Aorta (tissue), 5 donors: ENCODE measurements at regions not wholly inside any gene's neighbourhood (a gene's known extent, or its start where the extent isn't known, plus 50 kb on each side); places are given as distances from the start of the nearest gene placed in this dataset.
A peak's percentile ranks its signal among the peaks of the same experiment; 100 is the strongest.

ENCODE experiments used
- ATAC-seq: fragments of 200-7000 bp; cut with Tn5 transposase; one replicate; pipeline ENCODE4 v1.9.1; 2022; ENCODE audit warnings: moderate library complexity; ENCODE audit not compliant: low FRiP score
- DNase-seq, 2 donors: peaks; one replicate each; pipeline ENCODE4 v3.0.0-alpha.2; 2020
- H3K27ac ChIP-seq, 2 donors: one replicate each; pipeline ENCODE4 v1.5.1; 2013; ENCODE audit warnings: low read length in 2 of 2, mild to moderate bottlenecking in 2 of 2, moderate library complexity in 2 of 2, control low read depth in 1 of 2, inconsistent platforms in 1 of 2, low read depth in 1 of 2
- H3K27me3 ChIP-seq, 2 donors: one replicate each; pipeline ENCODE4 v1.6.1; 2013; ENCODE audit warnings: control low read depth in 1 of 2, low read length in 1 of 2, mild to moderate bottlenecking in 1 of 2, moderate library complexity in 1 of 2; ENCODE audit not compliant: insufficient read depth in 2 of 2, control insufficient read depth in 1 of 2
- H3K36me3 ChIP-seq, 2 donors: one replicate each; pipeline ENCODE4 v1.6.1; 2013; ENCODE audit warnings: control low read depth in 1 of 2, low read length in 1 of 2, mild to moderate bottlenecking in 1 of 2; ENCODE audit not compliant: insufficient read depth in 2 of 2, control insufficient read depth in 1 of 2
- H3K4me1 ChIP-seq, 2 donors: one replicate each; pipeline ENCODE4 v1.6.1; 2013; ENCODE audit warnings: low read length in 2 of 2, control low read depth in 1 of 2, mild to moderate bottlenecking in 1 of 2, moderate library complexity in 1 of 2; ENCODE audit not compliant: insufficient read depth in 2 of 2, control insufficient read depth in 1 of 2
- H3K4me3 ChIP-seq, 2 donors: one replicate each; pipeline ENCODE4 v1.5.1; 2013; ENCODE audit warnings: low read length in 2 of 2, control low read depth in 1 of 2, mild to moderate bottlenecking in 1 of 2
- H3K9me3 ChIP-seq: one replicate; pipeline ENCODE4 v1.6.1; 2013; ENCODE audit warnings: mild to moderate bottlenecking, low read length; ENCODE audit not compliant: control insufficient read depth
- WGBS, 2 donors: extraction: QIAGEN DNeasy Blood & Tissue Kit; methylation state at CpG; one replicate each; pipeline ENCODE4 v1.1.7; 2013; 5-methylcytosine and 5-hydroxymethylcytosine counted together
- intact Hi-C, 2 donors: fragments of 100-400 bp; cut with DNase I; formaldehyde crosslinking; loops; one replicate each; pipeline versions ENCODE4 v1.14.2 to v1.15.0; 2022
- donor health status: healthy with polysubstance abuse.
- donor health status: Bipolar disorder and iron deficiency.
- donor health status: DM: no; HTN: no; CAD: no.
- donor health status: DM: no; HTN: no; CAD: no.
- donor health status: DM: yes; HTN: yes; CAD: no.

DNA sequence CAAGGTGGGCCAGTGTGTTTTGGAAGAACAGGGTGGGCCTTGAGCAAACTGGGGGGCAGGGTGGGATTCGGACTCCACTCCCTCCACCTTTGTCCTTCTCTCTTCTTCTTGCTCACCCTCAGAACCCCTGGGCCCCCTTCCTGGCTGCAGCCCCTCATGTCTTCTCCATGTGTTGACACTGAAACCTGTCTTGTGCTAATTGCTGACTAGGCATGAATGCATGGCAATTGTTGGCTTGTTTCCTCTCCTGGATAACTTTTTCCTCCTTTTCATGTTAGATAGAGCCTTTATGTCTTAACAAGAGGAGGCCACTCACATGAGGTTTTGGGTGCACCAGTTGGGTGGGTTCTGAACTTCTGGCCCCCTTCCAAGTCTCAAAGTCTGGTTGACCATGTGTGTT, 181.6 kb upstream of the MKI67 start:
- Histone ChIP-seq H3K27ac (no peak overlapping the region), H3K9me3 (no peaks in the 10 kb centered on the region), H3K27me3 (no peaks in the 10 kb centered on the region), H3K4me1 (no peaks in the 10 kb centered on the region), H3K4me3 (no peak overlapping the region), H3K36me3 (no peaks in the 10 kb centered on the region)
- no peak for DNase-seq
- no peak for ATAC-seq
- intact Hi-C loops, result no loop called here
- WGBS, 2 donors, result 95% methylated on average over 1 of the region's 1 CpG

DNA sequence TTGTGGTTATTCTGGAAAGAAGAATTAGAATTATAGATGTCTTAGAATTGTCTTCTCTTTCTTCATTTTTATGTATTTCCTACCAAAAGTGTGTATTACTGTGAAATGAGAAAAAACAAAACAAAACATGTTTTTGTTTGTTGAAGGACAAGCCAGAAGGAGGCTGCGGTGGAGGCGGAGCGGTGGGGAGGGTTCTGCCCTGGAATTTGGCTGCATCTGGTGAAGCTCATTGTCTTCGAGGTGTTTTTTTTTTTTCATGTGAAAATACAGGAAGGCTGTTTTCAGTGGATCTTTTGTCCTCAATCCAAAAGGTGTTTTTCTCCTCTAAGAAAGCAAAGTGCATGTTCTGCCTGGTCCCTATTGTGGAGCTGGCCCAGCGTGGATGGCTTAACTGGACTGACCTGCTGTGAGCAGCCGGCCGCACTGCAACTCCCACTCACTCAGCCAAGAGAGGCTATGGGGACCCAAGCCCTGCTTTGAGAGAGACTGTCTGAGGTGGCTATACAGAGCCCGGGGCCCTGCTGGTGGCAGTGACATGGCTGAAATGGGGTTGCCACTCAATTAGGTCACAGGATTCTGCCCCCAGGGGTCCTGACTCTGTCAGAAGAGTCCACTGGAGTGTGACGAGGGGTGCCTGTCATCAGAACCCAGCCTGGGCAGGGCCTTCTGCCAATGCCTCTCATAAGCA, 184.9 kb upstream of the MKI67 start:
- ATAC-seq (no peak), DNase-seq (no peak)

GRCh38 chr10:128312250-128312649, 186.0 kb upstream of the MKI67 start:
- Histone ChIP-seq H3K27ac (no peak overlapping the region), H3K36me3 (no peaks in the 10 kb centered on the region), H3K9me3 (no peaks in the 10 kb centered on the region), H3K4me1 (no peaks in the 10 kb centered on the region), H3K27me3 (no peaks in the 10 kb centered on the region), H3K4me3 (no peak overlapping the region)
- ATAC-seq (no peak), DNase-seq (no peak)
- WGBS, 2 donors, result 92% methylated on average over 7 of the region's 7 CpGs
- intact Hi-C loops, result no loop called here

More for the DNA sequence above, 184.9 kb upstream of the MKI67 start:
- Histone ChIP-seq H3K27ac (no peak overlapping the region), H3K36me3 (no peaks in the 10 kb centered on the region), H3K27me3 (no peaks in the 10 kb centered on the region), H3K4me1 (no peaks in the 10 kb centered on the region), H3K4me3 (no peak overlapping the region), H3K9me3 (no peaks in the 10 kb centered on the region)
- 82 to 86% methylated on average over 9 of the region's 9 CpGs for WGBS, 2 donors
- intact Hi-C loops, result no loop called here

DNA sequence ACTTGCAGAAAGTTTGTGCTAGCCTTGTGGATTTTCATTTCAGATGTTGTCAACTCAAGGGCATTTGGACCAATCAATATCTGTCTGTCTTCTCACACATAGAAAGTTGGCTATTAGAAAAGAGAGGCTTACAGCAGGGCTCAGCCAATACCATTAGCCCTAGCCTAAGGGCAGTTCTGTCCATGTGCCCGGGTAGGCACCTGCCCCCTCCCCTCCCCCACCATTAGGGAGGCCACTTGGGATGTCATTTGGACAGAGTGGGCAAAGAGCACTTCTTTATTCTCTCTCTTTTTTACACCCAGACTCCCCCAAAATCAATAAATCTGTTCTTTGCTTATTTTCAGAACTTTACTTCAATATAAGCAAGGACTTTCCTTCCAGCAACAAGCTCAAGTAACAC, 188.5 kb upstream of the MKI67 start:
- Histone ChIP-seq H3K36me3 (no peaks in the 10 kb centered on the region), H3K27ac (no peak overlapping the region), H3K9me3 (no peaks in the 10 kb centered on the region), H3K4me1 (no peaks in the 10 kb centered on the region), H3K4me3 (no peak overlapping the region), H3K27me3 (no peaks in the 10 kb centered on the region)
- intact Hi-C loops, result no loop called here
- ATAC-seq (no peak), DNase-seq (no peak)
- 63 to 71% methylated on average over 1 of the region's 1 CpG for WGBS, 2 donors

DNA sequence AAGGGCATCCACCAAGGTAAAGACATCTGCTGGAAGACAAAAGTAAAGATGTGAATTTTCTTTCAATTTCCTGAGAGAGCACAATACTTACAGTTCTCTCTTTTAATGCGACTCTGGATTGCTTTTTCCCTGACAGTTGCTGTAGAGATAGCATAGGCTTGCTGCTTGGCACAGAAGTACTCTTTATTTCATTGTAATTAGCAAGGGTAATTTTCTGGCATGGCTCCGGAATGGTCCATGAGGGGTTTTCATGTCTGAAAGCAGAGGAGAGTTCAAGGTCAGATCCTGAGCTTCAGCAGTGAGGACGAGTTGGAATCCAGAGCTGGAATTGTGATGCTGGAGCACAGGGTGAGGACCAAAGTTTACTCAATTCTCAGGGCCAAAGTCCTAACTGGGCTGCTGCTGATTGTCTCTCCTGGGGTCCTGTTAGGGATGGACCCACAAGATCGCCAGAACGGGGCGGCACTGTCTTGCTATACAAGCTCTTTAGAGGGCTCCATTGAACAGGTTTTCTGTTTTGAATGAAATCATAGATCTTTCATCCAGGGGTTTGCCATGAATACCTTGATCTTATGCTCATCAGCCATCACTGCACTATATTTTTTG, 190.0 kb upstream of the MKI67 start:
- H3K27me3 ChIP-seq, result no peaks in the 10 kb centered on the region
- ATAC-seq, result no peak
- no peaks in the 10 kb centered on the region for H3K4me1 ChIP-seq
- no peak overlapping the region for H3K27ac ChIP-seq
- intact Hi-C loops, result no loop called here
- H3K36me3 ChIP-seq, result no peaks in the 10 kb centered on the region
- DNase-seq, result no peak
- no peaks in the 10 kb centered on the region for H3K9me3 ChIP-seq
- H3K4me3 ChIP-seq, result no peak overlapping the region
- WGBS, 2 donors, result 87 to 91% methylated on average over 6 of the region's 6 CpGs

DNA sequence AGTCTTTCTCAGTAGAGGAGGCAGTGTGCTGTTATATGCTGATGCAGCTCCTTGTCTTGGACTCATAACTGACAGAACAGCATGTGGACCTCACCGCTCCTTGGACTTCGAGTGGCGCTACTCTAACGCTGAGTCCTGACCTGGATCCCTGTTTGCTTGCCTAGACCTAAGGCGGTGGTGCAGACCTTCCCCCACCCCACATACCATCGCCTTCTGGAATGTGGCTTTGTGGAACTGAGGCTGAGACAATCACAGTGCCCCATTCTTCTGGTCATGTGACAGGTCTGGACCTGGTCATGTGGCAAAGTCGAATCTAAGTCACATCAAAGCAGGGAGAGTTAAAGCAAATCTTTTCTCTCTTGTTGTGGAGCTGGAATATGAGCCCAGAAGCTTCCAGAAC, 190.7 kb upstream of the MKI67 start:
- Histone ChIP-seq H3K27ac (no peak overlapping the region), H3K9me3 (no peaks in the 10 kb centered on the region), H3K4me3 (no peak overlapping the region), H3K4me1 (no peaks in the 10 kb centered on the region), H3K36me3 (no peaks in the 10 kb centered on the region), H3K27me3 (no peaks in the 10 kb centered on the region)
- 81 to 83% methylated on average over 7 of the region's 7 CpGs for WGBS, 2 donors
- no peak for ATAC-seq
- intact Hi-C loops, result no loop called here
- no peak for DNase-seq

GRCh38 chr10:128318366-128318765, 192.1 kb upstream of the MKI67 start:
- peak; percentile 47 for ATAC-seq
- Histone ChIP-seq H3K4me1 (no peaks in the 10 kb centered on the region), H3K36me3 (no peaks in the 10 kb centered on the region), H3K27ac (no peak overlapping the region), H3K9me3 (no peaks in the 10 kb centered on the region), H3K27me3 (no peaks in the 10 kb centered on the region), H3K4me3 (no peak overlapping the region)
- intact Hi-C loops, result no loop called here
- 83 to 84% methylated on average over 10 of the region's 10 CpGs for WGBS, 2 donors
- no peak for DNase-seq

DNA sequence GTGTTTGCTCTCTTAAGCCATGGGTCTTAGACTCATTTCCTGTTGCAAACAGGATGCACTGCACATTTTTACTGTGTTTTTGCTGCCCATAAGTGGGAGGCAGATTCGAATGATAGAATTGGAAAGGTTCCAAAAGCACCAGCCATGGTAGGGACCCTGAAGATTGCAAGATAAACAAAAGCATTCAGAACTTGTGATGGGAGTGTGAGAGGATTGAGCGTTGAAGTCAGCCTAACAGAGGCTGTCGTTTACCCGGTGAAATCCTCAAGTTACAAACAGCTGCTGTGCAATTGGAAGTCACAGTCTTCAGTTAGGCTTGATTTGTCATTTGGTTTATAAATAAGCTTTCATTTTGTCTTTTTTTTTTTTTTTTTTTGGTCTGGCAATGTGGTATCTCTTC, 192.7 kb upstream of the MKI67 start:
- intact Hi-C loops, result no loop called here
- Histone ChIP-seq H3K9me3 (no peaks in the 10 kb centered on the region), H3K36me3 (no peaks in the 10 kb centered on the region), H3K4me1 (no peaks in the 10 kb centered on the region), H3K27me3 (no peaks in the 10 kb centered on the region), H3K27ac (no peak overlapping the region), H3K4me3 (no peak overlapping the region)
- WGBS, 2 donors, result 47% methylated on average over 4 of the region's 4 CpGs
- DNase-seq (no peak), ATAC-seq (no peak)

DNA sequence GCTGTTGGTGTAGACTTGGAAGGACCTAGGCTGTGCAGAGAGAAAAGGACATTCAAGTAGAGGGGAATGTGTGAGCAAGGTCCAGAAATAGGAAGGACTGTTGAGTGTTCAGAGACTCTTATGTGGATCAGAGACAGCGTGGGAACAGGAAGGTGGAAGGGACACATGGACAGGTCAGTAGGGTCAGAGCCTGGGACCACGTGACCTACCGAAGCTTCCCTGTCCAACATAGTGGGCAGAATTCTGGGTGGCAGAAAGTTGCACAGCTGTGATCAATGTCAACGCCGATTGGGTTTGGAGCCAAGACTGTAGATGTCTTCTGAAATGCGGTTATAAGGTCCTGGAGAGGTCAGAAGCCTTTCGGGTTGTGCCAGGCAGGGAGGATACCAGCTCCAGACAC, 195.9 kb upstream of the MKI67 start:
- Histone ChIP-seq H3K4me3 (no peak overlapping the region), H3K27me3 (no peaks in the 10 kb centered on the region), H3K4me1 (no peaks in the 10 kb centered on the region), H3K36me3 (no peaks in the 10 kb centered on the region), H3K27ac (no peak overlapping the region), H3K9me3 (no peaks in the 10 kb centered on the region)
- no peak for ATAC-seq
- intact Hi-C loops, result no loop called here
- WGBS, 2 donors, result 89 to 92% methylated on average over 7 of the region's 7 CpGs
- no peak for DNase-seq
